OCI-LY1 (cell line): ENCODE measurements at regions not wholly inside any gene's neighbourhood (a gene's known extent, or its start where the extent isn't known, plus 50 kb on each side); places are given as distances from the start of the nearest gene placed in this dataset.

Experiments used
- H2AFZ ChIP-seq: fragments of 200-600 bp; sonication (generic), shearing (Covaris generic); 2 replicates; pipeline ENCODE4 v1.6.0; 2014; ENCODE audit warnings: antibody characterized with exemption, mild to moderate bottlenecking, low read length
- H3F3A ChIP-seq: fragments of 200-600 bp; sonication (generic), shearing (Covaris generic); 2 replicates; pipeline ENCODE4 v1.6.0; 2014; ENCODE audit warnings: mild to moderate bottlenecking, antibody characterized with exemption, low read length, moderate library complexity; ENCODE audit not compliant: insufficient read depth
- H3K27ac ChIP-seq: fragments of 200-600 bp; sonication (generic); 2 replicates; pipeline ENCODE4 v1.5.1; 2014; ENCODE audit warnings: low read length, mixed run types, mild to moderate bottlenecking, low read depth; ENCODE audit not compliant: poor library complexity, severe bottlenecking
- H3K27me3 ChIP-seq: fragments of 200-600 bp; sonication (generic); 2 replicates; pipeline ENCODE4 v1.6.0; 2014; ENCODE audit warnings: antibody characterized with exemption, mild to moderate bottlenecking, low read length, moderate library complexity; ENCODE audit not compliant: insufficient read depth
- H3K36me3 ChIP-seq: fragments of 200-600 bp; sonication (generic); 2 replicates; pipeline ENCODE4 v1.6.1; 2014; ENCODE audit warnings: mild to moderate bottlenecking, antibody characterized with exemption, low read length, moderate library complexity, mixed read lengths; ENCODE audit not compliant: insufficient read depth
- H3K4me1 ChIP-seq: fragments of 200-600 bp; sonication (generic); 2 replicates; pipeline ENCODE4 v1.5.1; 2014; ENCODE audit warnings: mild to moderate bottlenecking, low read length, moderate library complexity; ENCODE audit not compliant: insufficient read depth, severe bottlenecking
- H3K4me2 ChIP-seq: fragments of 200-600 bp; sonication (generic), shearing (Covaris generic); 2 replicates; pipeline ENCODE4 v1.6.1; 2014; ENCODE audit warnings: low read length
- H3K4me3 ChIP-seq: fragments of 200-600 bp; sonication (generic); 2 replicates; pipeline ENCODE4 v1.5.1; 2014; ENCODE audit warnings: low read length, low read depth, mild to moderate bottlenecking, mixed read lengths; ENCODE audit not compliant: poor library complexity, severe bottlenecking
- H3K79me2 ChIP-seq: fragments of 200-600 bp; shearing (Covaris generic); 2 replicates; pipeline ENCODE4 v1.6.1; 2016; ENCODE audit warnings: mixed run types, low read length, mixed read lengths; ENCODE audit not compliant: insufficient read depth
- H3K9ac ChIP-seq: fragments of 200-600 bp; sonication (generic), shearing (Covaris generic); 2 replicates; pipeline ENCODE4 v1.6.1; 2014; ENCODE audit warnings: mild to moderate bottlenecking, low read length, mixed read lengths
- H3K9me2 ChIP-seq: fragments of 200-600 bp; sonication (generic), shearing (Covaris generic); 2 replicates; pipeline ENCODE4 v1.6.1; 2014; ENCODE audit warnings: low read depth, mild to moderate bottlenecking, low read length, mixed read lengths
- H3K9me3 ChIP-seq: fragments of 200-600 bp; shearing (Covaris generic); 2 replicates; pipeline ENCODE4 v1.6.1; 2014; ENCODE audit warnings: low read length, mixed read lengths
- H4K20me1 ChIP-seq: fragments of 200-600 bp; sonication (generic), shearing (Covaris generic); 2 replicates; pipeline ENCODE4 v1.6.0; 2016; ENCODE audit warnings: mild to moderate bottlenecking, low read length; ENCODE audit not compliant: insufficient read depth
- CTCF ChIP-seq: fragments of 200-600 bp; sonication (generic), shearing (Covaris generic); IDR thresholded peaks from 2 replicates; pipeline ENCODE4 v1.5.1; 2017; ENCODE audit warnings: mild to moderate bottlenecking, antibody characterized with exemption, low read length, moderate library complexity, mixed read lengths
- EZH2 ChIP-seq: fragments of 200-600 bp; sonication (generic), shearing (Covaris generic); IDR thresholded peaks from 2 replicates; pipeline ENCODE4 v1.8.0; 2017; ENCODE audit warnings: borderline replicate concordance, mixed run types, mild to moderate bottlenecking, antibody characterized with exemption, low read length, moderate library complexity, mixed read lengths

GRCh38 chrX:1713296-1713695 lies 98.4 kb downstream of the ASMT start:
- Histone ChIP-seq H3K9me3 (no peaks in the 10 kb centered on the region), H4K20me1 (no peaks in the 10 kb centered on the region), H3F3A (no peaks in the 10 kb centered on the region), H3K27me3 (no peaks in the 10 kb centered on the region), H3K9ac (no peak overlapping the region), H3K4me1 (no peaks in the 10 kb centered on the region), H3K79me2 (no peaks in the 10 kb centered on the region), H2AFZ (no peak overlapping the region), H3K4me3 (no peak overlapping the region), H3K9me2 (no peaks in the 10 kb centered on the region), H3K4me2 (no peak overlapping the region), H3K36me3 (no peaks in the 10 kb centered on the region), H3K27ac (no peak overlapping the region)
- TF ChIP-seq EZH2 (no peak), CTCF (no peak)

- no peaks in the 10 kb centered on the region for H3K36me3 ChIP-seq
- no peaks in the 10 kb centered on the region for H3K27me3 ChIP-seq
- H3K9me2 ChIP-seq, result no peaks in the 10 kb centered on the region
- no peaks in the 10 kb centered on the region for H3K9me3 ChIP-seq
- no peaks in the 10 kb centered on the region for H3F3A ChIP-seq
- no peaks in the 10 kb centered on the region for H3K4me1 ChIP-seq
- no peaks in the 10 kb centered on the region for H4K20me1 ChIP-seq
- no peaks in the 10 kb centered on the region for H3K79me2 ChIP-seq
- no peak overlapping the region for H3K4me3 ChIP-seq
- no peak overlapping the region for H3K9ac ChIP-seq
- H3K27ac ChIP-seq, result no peak overlapping the region
- H3K4me2 ChIP-seq, result no peak overlapping the region
- H2AFZ ChIP-seq, result no peak overlapping the region
- no peak for TF ChIP-seq EZH2
- no peak for TF ChIP-seq CTCF
Observed at GRCh38 chrX:1717373-1717772, 102.5 kb downstream of the ASMT start.

- H3K79me2 ChIP-seq, result no peaks in the 10 kb centered on the region
- H3F3A ChIP-seq, result no peaks in the 10 kb centered on the region
- TF ChIP-seq CTCF, result no peak
- no peak for TF ChIP-seq EZH2
- no peak overlapping the region for H3K4me3 ChIP-seq
- no peaks in the 10 kb centered on the region for H4K20me1 ChIP-seq
- H2AFZ ChIP-seq, result no peak overlapping the region
- no peaks in the 10 kb centered on the region for H3K27me3 ChIP-seq
- H3K4me1 ChIP-seq, result no peaks in the 10 kb centered on the region
- no peak overlapping the region for H3K9ac ChIP-seq
- no peaks in the 10 kb centered on the region for H3K9me2 ChIP-seq
- no peak overlapping the region for H3K4me2 ChIP-seq
- no peak overlapping the region for H3K27ac ChIP-seq
- H3K9me3 ChIP-seq, result no peaks in the 10 kb centered on the region
- no peaks in the 10 kb centered on the region for H3K36me3 ChIP-seq
Observed at GRCh38 chrX:1719270-1719669, 104.4 kb downstream of the ASMT start.
